Common myeloid progenitor, CD34-positive (primary cell): ENCODE measurements at regions not wholly inside any gene's neighbourhood (a gene's known extent, or its start where the extent isn't known, plus 50 kb on each side); places are given as distances from the start of the nearest gene placed in this dataset.

Source experiments
- CTCF ChIA-PET: fragments of 350-600 bp; sonication (Branson Sonifier 250); formaldehyde crosslinking; loops from one replicate; lab custom pipeline; 2021; ENCODE audit warnings: antibody characterized with exemption; lab: Charles Lee
- POLR2A ChIA-PET: fragments of 350-600 bp; sonication (Branson Sonifier 250); formaldehyde crosslinking; loops from one replicate; lab custom pipeline; 2021; ENCODE audit warnings: antibody characterized with exemption; lab: Charles Lee
- DNase-seq, 3 donors: peaks; one replicate each; pipeline versions ENCODE4 v3.0.0 to v3.0.0-alpha.2; 2013
- H3K27ac ChIP-seq, 2 experiments: 1 replicate in 1 of 2; 2 replicates in 1 of 2; pipeline ENCODE4 v1.7.0; 2013; ENCODE audit warnings: inconsistent platforms in 2 of 2, low read length in 2 of 2, mild to moderate bottlenecking in 2 of 2, low read depth in 1 of 2, moderate library complexity in 1 of 2; ENCODE audit not compliant: severe bottlenecking in 2 of 2, insufficient read depth in 1 of 2, poor library complexity in 1 of 2
- H3K27me3 ChIP-seq, 5 experiments: replicated peaks in 2 of 5; 1 replicate in 3 of 5; 2 replicates in 2 of 5; pipeline versions ENCODE4 v1.6.1 to v1.7.0; 2013; ENCODE audit warnings: low read length in 4 of 5, mild to moderate bottlenecking in 2 of 5, moderate library complexity in 2 of 5, inconsistent platforms in 1 of 5; ENCODE audit not compliant: insufficient read depth in 5 of 5, control insufficient read depth in 4 of 5
- H3K36me3 ChIP-seq, 4 experiments: 1 replicate in 2 of 4; 2 replicates in 2 of 4; pipeline versions ENCODE4 v1.6.1 to v1.7.0; 2013; ENCODE audit warnings: low read length in 3 of 4, control low read depth in 1 of 4, mild to moderate bottlenecking in 1 of 4; ENCODE audit not compliant: control insufficient read depth in 4 of 4, insufficient read depth in 4 of 4
- H3K4me1 ChIP-seq, 4 experiments: 1 replicate in 3 of 4; 2 replicates in 1 of 4; pipeline versions ENCODE4 v1.6.1 to v1.7.1; 2013; ENCODE audit warnings: low read length in 3 of 4, mild to moderate bottlenecking in 3 of 4, control low read depth in 1 of 4, inconsistent platforms in 1 of 4, moderate library complexity in 1 of 4; ENCODE audit not compliant: control insufficient read depth in 4 of 4, insufficient read depth in 4 of 4; ENCODE audit errors: control extremely low read depth in 1 of 4
- H3K4me3 ChIP-seq, 7 experiments: 1 replicate in 4 of 7; 2 replicates in 3 of 7; pipeline versions ENCODE4 v1.5.1 to v1.7.0; 2013; ENCODE audit warnings: mild to moderate bottlenecking in 7 of 7, low read length in 6 of 7, moderate library complexity in 6 of 7, inconsistent platforms in 2 of 7, low read depth in 2 of 7, control low read depth in 1 of 7; ENCODE audit not compliant: insufficient read depth in 4 of 7, control insufficient read depth in 1 of 7; ENCODE audit errors: extremely low read depth in 1 of 7
- H3K9me3 ChIP-seq, 5 experiments: 1 replicate in 4 of 5; 2 replicates in 1 of 5; pipeline versions ENCODE4 v1.6.1 to v1.7.1; 2013; ENCODE audit warnings: low read length in 4 of 5, mild to moderate bottlenecking in 2 of 5, inconsistent platforms in 1 of 5, low read depth in 1 of 5, moderate library complexity in 1 of 5; ENCODE audit not compliant: control insufficient read depth in 4 of 5, insufficient read depth in 2 of 5; ENCODE audit errors: control extremely low read depth in 1 of 5
- WGBS: methylation state at CpG from one replicate; pipeline ENCODE4 v1.1.5; 2013; ENCODE audit not compliant: insufficient coverage; 5-methylcytosine and 5-hydroxymethylcytosine counted together

DNA sequence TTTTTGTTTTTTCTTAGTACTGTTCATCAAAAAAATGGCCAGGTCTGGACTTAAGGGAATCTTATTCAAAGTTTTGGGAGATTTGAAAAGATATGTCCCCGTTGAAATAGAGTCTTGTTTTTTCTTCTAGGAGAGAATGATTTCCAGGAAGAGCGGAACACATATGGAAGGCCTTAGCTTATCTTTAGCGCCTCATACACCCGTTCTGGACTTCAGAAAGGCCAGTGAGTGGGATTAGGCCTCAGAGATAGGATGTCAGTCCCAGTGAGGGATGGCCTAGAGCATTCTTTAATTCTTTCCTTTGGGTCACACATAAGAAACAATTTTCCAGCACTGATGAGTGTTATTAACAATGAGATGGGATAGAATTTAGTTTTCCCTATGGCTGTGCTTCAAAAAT is 54.5 kb upstream of the HAND2 start:
- POLR2A ChIA-PET, result no interaction called here
- no peaks in the 10 kb centered on the region for H3K36me3 ChIP-seq
- CTCF ChIA-PET, result no interaction called here

More for the DNA sequence above, 54.5 kb upstream of the HAND2 start:
- Histone ChIP-seq H3K4me1 (no peaks in the 10 kb centered on the region), H3K4me3 (no peak overlapping the region), H3K27ac (no peak overlapping the region), H3K9me3 (no peaks in the 10 kb centered on the region), H3K27me3 (peaks cover 0 to 8% (median 2%) of the 10 kb centered on the region in 5 experiments)
- WGBS, result 90% methylated on average over 4 of the region's 4 CpGs
- DNase-seq, result no peak
